Loucy (cell line): ENCODE measurements at regions not wholly inside any gene's neighbourhood (a gene's known extent, or its start where the extent isn't known, plus 50 kb on each side); places are given as distances from the start of the nearest gene placed in this dataset.

Experiments
- H2AFZ ChIP-seq: fragments of 200-600 bp; sonication (generic); 2 replicates; pipeline ENCODE4 v1.6.0; 2016; ENCODE audit warnings: antibody characterized with exemption, mild to moderate bottlenecking, low read length, moderate library complexity
- H3F3A ChIP-seq: fragments of 200-600 bp; 2 replicates; pipeline ENCODE4 v1.6.0; 2016; ENCODE audit warnings: antibody characterized with exemption, low read depth, mild to moderate bottlenecking
- H3K27me3 ChIP-seq: fragments of 200-600 bp; sonication (generic); 2 replicates; pipeline ENCODE4 v1.6.1; 2014; ENCODE audit warnings: low read length, mild to moderate bottlenecking; ENCODE audit not compliant: insufficient read depth, poor library complexity, severe bottlenecking
- H3K36me3 ChIP-seq: fragments of 200-600 bp; sonication (generic); 2 replicates; pipeline ENCODE4 v1.6.1; 2016; ENCODE audit warnings: low read length; ENCODE audit not compliant: insufficient read depth
- H3K4me1 ChIP-seq: fragments of 200-600 bp; sonication (generic); 2 replicates; pipeline ENCODE4 v1.5.1; 2014; ENCODE audit warnings: low read length, mild to moderate bottlenecking; ENCODE audit not compliant: insufficient read depth, poor library complexity, severe bottlenecking
- H3K4me2 ChIP-seq: fragments of 200-600 bp; sonication (generic); 2 replicates; pipeline ENCODE4 v1.6.0; 2014; ENCODE audit warnings: antibody characterized with exemption, low read length, low read depth, mild to moderate bottlenecking; ENCODE audit not compliant: poor library complexity, severe bottlenecking
- H3K4me3 ChIP-seq: fragments of 200-600 bp; sonication (generic); 2 replicates; pipeline ENCODE4 v1.5.1; 2014; ENCODE audit warnings: low read length, mild to moderate bottlenecking, mixed read lengths; ENCODE audit not compliant: poor library complexity, severe bottlenecking
- H3K79me2 ChIP-seq: fragments of 200-600 bp; sonication (generic); 2 replicates; pipeline ENCODE4 v1.6.1; 2014; ENCODE audit warnings: low read length; ENCODE audit not compliant: insufficient read depth
- H3K9ac ChIP-seq: fragments of 200-600 bp; sonication (generic); 2 replicates; pipeline ENCODE4 v1.6.0; 2014; ENCODE audit warnings: mild to moderate bottlenecking, low read depth, low read length, moderate library complexity; ENCODE audit not compliant: poor library complexity, severe bottlenecking
- H3K9me2 ChIP-seq: fragments of 200-600 bp; sonication (generic); replicated peaks from 2 replicates; pipeline ENCODE4 v1.6.1; 2016; ENCODE audit warnings: low read depth, low read length, mixed read lengths
- H3K9me3 ChIP-seq: fragments of 200-600 bp; sonication (generic); 2 replicates; pipeline ENCODE4 v1.6.1; 2014; ENCODE audit warnings: mild to moderate bottlenecking, antibody characterized with exemption, low read length, low read depth; ENCODE audit not compliant: insufficient read depth
- H4K20me1 ChIP-seq: fragments of 200-600 bp; sonication (generic); 2 replicates; pipeline ENCODE4 v1.6.0; 2014; ENCODE audit warnings: antibody characterized with exemption, low read length, mild to moderate bottlenecking; ENCODE audit not compliant: insufficient read depth, poor library complexity, severe bottlenecking
- EZH2phosphoT487 ChIP-seq: fragments of 200-600 bp; IDR thresholded peaks from 2 replicates; pipeline ENCODE4 v1.6.1; 2018; ENCODE audit warnings: antibody characterized with exemption, mild to moderate bottlenecking, moderate library complexity, borderline replicate concordance
- TF ChIP-seq, protein P1 (sequence below): fragments of 200-600 bp; sonication (generic); conservative IDR thresholded peaks from 2 replicates; pipeline ENCODE4 v1.5.1; 2014; ENCODE audit warnings: mild to moderate bottlenecking, antibody characterized with exemption, low read length

DNA sequence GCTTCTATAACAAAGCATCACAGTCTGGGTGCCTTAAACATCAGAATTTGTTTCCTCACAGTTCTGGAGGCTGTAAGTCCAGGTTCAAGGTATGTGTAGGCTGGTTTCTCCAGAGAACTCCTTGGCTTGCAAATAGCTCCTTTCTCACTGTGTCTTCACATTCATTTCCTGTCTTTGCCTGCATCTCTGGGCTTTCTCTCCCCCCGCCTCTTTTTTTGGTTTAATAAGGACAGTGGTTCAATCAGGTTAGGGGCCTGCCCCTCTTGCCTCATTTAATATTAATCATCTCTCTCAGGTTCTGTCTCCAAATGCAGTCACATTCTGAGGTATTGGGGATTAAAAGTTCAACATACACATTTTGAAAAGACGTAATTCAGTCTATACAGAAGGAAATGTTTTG lies 225.5 kb upstream of the ATP10B start:
- Histone ChIP-seq H4K20me1 (no peaks in the 10 kb centered on the region), H3K4me1 (no peaks in the 10 kb centered on the region)

DNA sequence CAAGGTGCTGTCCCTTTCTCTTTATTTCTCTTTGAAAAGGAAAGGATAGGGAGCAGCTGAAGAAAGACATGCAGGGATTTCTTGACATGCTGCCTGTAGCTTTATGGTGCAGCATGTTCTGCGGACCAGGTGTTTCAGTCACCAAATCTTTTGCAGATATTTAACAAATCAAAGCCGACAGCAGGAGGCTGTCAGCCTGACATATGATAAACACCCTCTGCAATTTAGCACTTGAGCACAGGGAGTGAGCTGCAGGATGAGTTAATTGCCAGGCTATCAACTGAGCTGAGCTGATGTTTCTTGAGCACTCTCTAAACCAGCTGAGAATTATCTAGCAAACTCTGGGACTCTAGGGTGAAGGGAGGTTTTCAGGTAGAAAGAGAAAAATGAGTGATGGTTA lies 212.8 kb upstream of the ATP10B start:
- H2AFZ ChIP-seq = no peak overlapping the region

More for the DNA sequence above, 225.5 kb upstream of the ATP10B start:
- H3K9me2 ChIP-seq = no peaks in the 10 kb centered on the region
- no peak overlapping the region for H2AFZ ChIP-seq
- no peaks in the 10 kb centered on the region for H3K9me3 ChIP-seq
- no peak overlapping the region for H3K4me3 ChIP-seq
- TF ChIP-seq EZH2phosphoT487 = no peak
- TF ChIP-seq, protein P1, sequence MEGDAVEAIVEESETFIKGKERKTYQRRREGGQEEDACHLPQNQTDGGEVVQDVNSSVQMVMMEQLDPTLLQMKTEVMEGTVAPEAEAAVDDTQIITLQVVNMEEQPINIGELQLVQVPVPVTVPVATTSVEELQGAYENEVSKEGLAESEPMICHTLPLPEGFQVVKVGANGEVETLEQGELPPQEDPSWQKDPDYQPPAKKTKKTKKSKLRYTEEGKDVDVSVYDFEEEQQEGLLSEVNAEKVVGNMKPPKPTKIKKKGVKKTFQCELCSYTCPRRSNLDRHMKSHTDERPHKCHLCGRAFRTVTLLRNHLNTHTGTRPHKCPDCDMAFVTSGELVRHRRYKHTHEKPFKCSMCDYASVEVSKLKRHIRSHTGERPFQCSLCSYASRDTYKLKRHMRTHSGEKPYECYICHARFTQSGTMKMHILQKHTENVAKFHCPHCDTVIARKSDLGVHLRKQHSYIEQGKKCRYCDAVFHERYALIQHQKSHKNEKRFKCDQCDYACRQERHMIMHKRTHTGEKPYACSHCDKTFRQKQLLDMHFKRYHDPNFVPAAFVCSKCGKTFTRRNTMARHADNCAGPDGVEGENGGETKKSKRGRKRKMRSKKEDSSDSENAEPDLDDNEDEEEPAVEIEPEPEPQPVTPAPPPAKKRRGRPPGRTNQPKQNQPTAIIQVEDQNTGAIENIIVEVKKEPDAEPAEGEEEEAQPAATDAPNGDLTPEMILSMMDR = no peak
- H3K9ac ChIP-seq = no peak overlapping the region
- no peaks in the 10 kb centered on the region for H3F3A ChIP-seq
- no peaks in the 10 kb centered on the region for H3K79me2 ChIP-seq
- no peaks in the 10 kb centered on the region for H3K27me3 ChIP-seq
- no peaks in the 10 kb centered on the region for H3K36me3 ChIP-seq
- no peak overlapping the region for H3K4me2 ChIP-seq

DNA sequence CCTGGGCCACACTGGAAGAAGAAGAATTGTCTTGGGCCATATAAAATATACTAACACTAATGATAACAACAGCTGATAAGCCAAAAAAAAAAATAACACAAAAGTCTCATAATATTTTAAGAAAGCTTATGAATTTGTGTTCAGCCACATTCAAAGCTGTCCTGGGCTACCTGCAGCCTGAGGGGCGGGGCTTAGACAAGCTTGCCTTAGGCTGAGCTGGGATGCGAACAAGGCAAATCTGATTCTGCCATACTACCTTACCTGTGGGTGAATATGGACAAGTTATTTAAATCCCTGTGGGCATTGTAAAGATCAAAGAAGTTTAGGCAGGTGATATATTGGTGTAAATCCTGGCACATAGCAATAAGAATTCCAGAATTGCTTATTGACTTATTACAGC lies 212.3 kb upstream of the ATP10B start:
- no peaks in the 10 kb centered on the region for H4K20me1 ChIP-seq
- no peak overlapping the region for H2AFZ ChIP-seq
- H3K4me2 ChIP-seq = no peak overlapping the region
- no peaks in the 10 kb centered on the region for H3K79me2 ChIP-seq
- TF ChIP-seq, protein P1 = no peak
- no peak for TF ChIP-seq EZH2phosphoT487
- H3K27me3 ChIP-seq = no peaks in the 10 kb centered on the region
- no peaks in the 10 kb centered on the region for H3K36me3 ChIP-seq
- H3K4me3 ChIP-seq = no peak overlapping the region
- no peaks in the 10 kb centered on the region for H3K9me2 ChIP-seq
- H3K9ac ChIP-seq = no peak overlapping the region
- no peaks in the 10 kb centered on the region for H3F3A ChIP-seq
- H3K4me1 ChIP-seq = no peaks in the 10 kb centered on the region
- no peaks in the 10 kb centered on the region for H3K9me3 ChIP-seq

More for the DNA sequence above, 212.8 kb upstream of the ATP10B start:
- Histone ChIP-seq H4K20me1 (no peaks in the 10 kb centered on the region), H3K4me2 (no peak overlapping the region), H3K4me1 (no peaks in the 10 kb centered on the region), H3K4me3 (no peak overlapping the region), H3K36me3 (no peaks in the 10 kb centered on the region), H3K27me3 (no peaks in the 10 kb centered on the region), H3K9ac (no peak overlapping the region), H3K79me2 (no peaks in the 10 kb centered on the region), H3K9me3 (no peaks in the 10 kb centered on the region), H3F3A (no peaks in the 10 kb centered on the region), H3K9me2 (no peaks in the 10 kb centered on the region)
- no peak for TF ChIP-seq EZH2phosphoT487
- TF ChIP-seq, protein P1 = no peak
